Parathyroid adenoma (tissue), 2 donors: ENCODE measurements at regions not wholly inside any gene's neighbourhood (a gene's known extent, or its start where the extent isn't known, plus 50 kb on each side); places are given as distances from the start of the nearest gene placed in this dataset.
"Not testable (repeated sequence)": the region's sequence is repeated elsewhere in the genome, so short reads cannot be mapped to it uniquely, and the experiment has no call there.

Experiments
- H2AFZ ChIP-seq: fragments of 300-600 bp; sonication (generic); one replicate; pipeline ENCODE4 v1.7.0; 2017; ENCODE audit warnings: antibody characterized with exemption, mild to moderate bottlenecking
- H3K27ac ChIP-seq: fragments of 300-600 bp; sonication (generic); one replicate; pipeline ENCODE4 v1.7.0; 2017
- H3K27me3 ChIP-seq: fragments of 300-600 bp; sonication (generic); one replicate; pipeline ENCODE4 v1.7.0; 2017; ENCODE audit warnings: low read length; ENCODE audit not compliant: control insufficient read depth, insufficient read depth
- H3K36me3 ChIP-seq: fragments of 300-600 bp; sonication (generic); one replicate; pipeline ENCODE4 v1.7.0; 2017; ENCODE audit warnings: low read length; ENCODE audit not compliant: control insufficient read depth, insufficient read depth
- H3K4me1 ChIP-seq: fragments of 300-600 bp; sonication (generic); one replicate; pipeline ENCODE4 v1.7.0; 2017; ENCODE audit warnings: control low read depth
- H3K4me2 ChIP-seq: fragments of 300-600 bp; sonication (generic); one replicate; pipeline ENCODE4 v1.7.0; 2017; ENCODE audit warnings: low read length
- H3K4me3 ChIP-seq: fragments of 300-600 bp; sonication (generic); one replicate; pipeline ENCODE4 v1.7.0; 2017; ENCODE audit warnings: low read depth, low read length
- H3K79me2 ChIP-seq: fragments of 300-600 bp; sonication (generic); one replicate; pipeline ENCODE4 v1.7.0; 2017; ENCODE audit warnings: control low read depth
- H3K9ac ChIP-seq: fragments of 300-600 bp; sonication (generic); one replicate; pipeline ENCODE4 v1.7.0; 2017; ENCODE audit warnings: mild to moderate bottlenecking
- H3K9me3 ChIP-seq: fragments of 300-600 bp; sonication (generic); one replicate; pipeline ENCODE4 v1.7.0; 2017; ENCODE audit warnings: low read length; ENCODE audit not compliant: control insufficient read depth
- CTCF ChIP-seq: fragments of 300-600 bp; sonication (generic); IDR thresholded peaks from one replicate; pipeline ENCODE4 v1.7.0; 2017; ENCODE audit warnings: antibody characterized with exemption, mild to moderate bottlenecking
- donor health status: primary hyperparathyroidism.

- Histone ChIP-seq H3K79me2 (no peaks in the 10 kb centered on the region), H3K4me1 (no peaks in the 10 kb centered on the region), H3K36me3 (no peaks in the 10 kb centered on the region), H3K27ac (no peak overlapping the region), H3K4me3 (no peak overlapping the region), H3K9ac (no peak overlapping the region), H3K27me3 (no peaks in the 10 kb centered on the region), H2AFZ (no peak overlapping the region), H3K9me3 (no peaks in the 10 kb centered on the region), H3K4me2 (no peak overlapping the region)
- no peak for TF ChIP-seq CTCF
Measured at GRCh38 chr5:124831687-124832240, 85.3 kb upstream of the ZNF608 start.

DNA sequence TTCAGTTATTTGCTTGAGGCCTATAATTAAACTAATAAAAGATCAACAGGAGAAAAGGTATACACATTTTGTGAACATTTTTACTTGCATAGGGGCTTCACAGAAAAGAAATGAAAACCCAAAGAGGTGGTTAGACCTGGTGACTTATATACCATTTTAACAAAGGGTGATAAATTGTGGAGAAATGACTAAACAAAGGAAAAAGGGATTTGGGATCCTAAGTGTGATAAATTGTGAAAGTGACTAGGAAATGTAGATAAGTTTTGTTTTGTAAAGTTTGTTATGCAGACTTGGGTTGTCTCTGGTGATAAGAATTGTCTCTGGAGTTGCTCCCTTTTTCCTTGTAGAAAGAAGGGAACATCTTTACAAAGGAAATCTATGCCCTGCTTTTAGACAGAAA lies 86.1 kb upstream of the ZNF608 start:
- H3K4me2 ChIP-seq: no peak overlapping the region
- no peak overlapping the region for H2AFZ ChIP-seq
- H3K9me3 ChIP-seq: no peaks in the 10 kb centered on the region
- H3K79me2 ChIP-seq: no peaks in the 10 kb centered on the region
- no peak overlapping the region for H3K27ac ChIP-seq
- H3K9ac ChIP-seq: no peak overlapping the region
- no peak overlapping the region for H3K4me3 ChIP-seq
- H3K36me3 ChIP-seq: no peaks in the 10 kb centered on the region
- no peaks in the 10 kb centered on the region for H3K27me3 ChIP-seq
- TF ChIP-seq CTCF: no peak
- H3K4me1 ChIP-seq: no peaks in the 10 kb centered on the region

DNA sequence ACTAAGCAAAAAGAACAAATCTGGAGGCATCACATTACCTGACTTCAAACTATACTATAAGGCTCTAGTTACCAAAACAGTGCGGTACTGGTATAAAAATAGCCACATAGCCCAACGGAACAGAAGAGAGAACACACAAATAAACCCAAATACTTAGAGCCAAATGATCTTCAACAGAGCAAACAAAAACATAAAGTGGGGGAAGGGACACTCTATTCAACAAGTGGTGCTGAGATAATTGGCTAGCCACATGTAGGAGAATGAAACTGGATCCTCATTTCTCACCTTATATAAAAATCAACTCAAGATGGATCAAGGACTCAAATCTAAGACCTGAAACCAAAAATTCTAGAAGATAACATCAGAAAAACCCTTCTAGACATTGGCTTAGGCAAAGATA lies 89.9 kb upstream of the ZNF608 start:
- H3K9me3 ChIP-seq, H3K27ac ChIP-seq, H3K4me3 ChIP-seq, H3K4me1 ChIP-seq, H3K79me2 ChIP-seq, H3K4me2 ChIP-seq, H3K27me3 ChIP-seq, H3K9ac ChIP-seq, H3K36me3 ChIP-seq, H2AFZ ChIP-seq: not testable (repeated sequence)

- Histone ChIP-seq H3K27ac (no peak overlapping the region), H3K36me3 (no peaks in the 10 kb centered on the region), H3K4me3 (no peak overlapping the region), H3K27me3 (no peaks in the 10 kb centered on the region), H3K9me3 (no peaks in the 10 kb centered on the region), H3K4me1 (no peaks in the 10 kb centered on the region), H3K79me2 (no peaks in the 10 kb centered on the region), H3K4me2 (no peak overlapping the region), H3K9ac (no peak overlapping the region), H2AFZ (no peak overlapping the region)
- no peak for TF ChIP-seq CTCF
Measured at GRCh38 chr5:124839371-124839998, 93.0 kb upstream of the ZNF608 start.

DNA sequence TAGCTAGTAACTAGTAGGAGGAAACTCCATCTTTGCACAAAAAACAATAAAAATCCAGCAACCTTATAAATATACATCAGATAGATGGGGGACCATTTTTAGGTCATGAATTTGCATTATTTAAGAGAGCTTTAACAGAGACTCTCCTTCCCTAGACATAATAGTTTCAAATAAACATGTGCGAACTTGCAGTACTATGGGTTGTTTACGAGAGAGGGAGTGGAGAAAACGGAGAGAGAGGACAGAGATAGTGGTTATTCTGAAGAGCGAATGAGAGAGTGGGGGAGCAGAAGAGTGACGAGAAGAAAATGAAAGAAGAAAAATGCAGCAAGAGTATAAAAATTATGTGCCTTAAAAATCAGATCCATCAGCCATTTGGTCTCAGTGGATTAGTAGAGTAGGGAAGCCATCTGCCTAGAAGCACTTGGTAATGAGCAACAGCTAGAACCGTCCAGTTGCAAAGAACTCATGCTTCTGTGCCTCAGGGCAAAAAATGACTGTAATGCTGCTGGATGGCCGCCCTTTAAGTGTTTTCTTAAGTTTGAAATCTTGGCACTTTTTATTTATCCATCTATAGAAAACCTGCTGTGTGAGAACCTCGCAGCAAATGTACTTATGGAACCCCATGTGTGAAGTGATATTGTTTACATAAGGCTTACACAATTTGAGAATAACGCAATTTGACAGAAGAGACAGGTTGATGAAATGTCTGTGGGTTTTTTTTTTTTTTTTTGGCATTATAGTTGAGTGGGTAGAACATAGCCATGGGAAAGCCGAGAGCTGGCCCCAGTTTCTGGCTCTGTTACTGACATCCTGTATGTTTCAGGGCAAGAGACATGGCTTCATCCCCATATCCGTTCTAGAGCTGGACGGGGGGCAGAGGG lies 95.6 kb upstream of the ZNF608 start:
- no peaks in the 10 kb centered on the region for H3K36me3 ChIP-seq
- no peaks in the 10 kb centered on the region for H3K27me3 ChIP-seq
- H3K79me2 ChIP-seq: no peaks in the 10 kb centered on the region
- no peak overlapping the region for H2AFZ ChIP-seq
- no peak overlapping the region for H3K9ac ChIP-seq
- no peak overlapping the region for H3K4me3 ChIP-seq
- H3K4me2 ChIP-seq: no peak overlapping the region
- H3K27ac ChIP-seq: no peak overlapping the region
- no peaks in the 10 kb centered on the region for H3K4me1 ChIP-seq
- no peak for TF ChIP-seq CTCF
- H3K9me3 ChIP-seq: no peaks in the 10 kb centered on the region
